SKM-1 treated with dmso at 0.1 percent for 144 hours (cell line): ENCODE measurements at regions not wholly inside any gene's neighbourhood (a gene's known extent, or its start where the extent isn't known, plus 50 kb on each side); places are given as distances from the start of the nearest gene placed in this dataset.

Experiments used
- DNase-seq: peaks from one replicate; lab custom pipeline; 2025; ENCODE audit not compliant: unreplicated experiment; lab: John Stamatoyannopoulos, UW

DNA sequence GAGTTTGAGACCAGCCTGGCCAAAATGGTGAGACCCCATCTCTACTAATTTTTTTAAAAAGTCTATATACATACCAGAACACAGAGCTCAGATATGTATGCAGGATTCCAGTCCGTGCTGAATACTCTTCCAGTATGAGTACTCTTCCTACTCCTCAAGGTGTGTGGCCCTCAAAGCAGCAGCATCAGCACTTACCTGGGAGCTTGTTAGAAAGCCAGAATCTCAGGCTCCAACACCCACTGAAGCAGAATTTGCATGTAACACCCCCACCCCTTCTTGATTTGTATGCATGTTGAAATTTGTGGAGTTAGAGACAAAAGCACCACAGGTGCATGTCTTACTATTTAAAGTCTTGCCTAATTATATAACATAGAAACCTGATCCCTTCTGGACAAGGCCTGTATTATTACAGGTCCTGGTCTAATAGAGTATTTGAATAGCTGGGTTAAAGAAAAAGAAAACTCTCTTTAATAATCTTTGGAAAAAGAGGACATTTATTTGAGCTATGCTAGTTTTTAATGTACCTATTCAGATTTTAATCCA lies 50.3 kb upstream of the NFE2L2 start:
- no peak for DNase-seq

DNA sequence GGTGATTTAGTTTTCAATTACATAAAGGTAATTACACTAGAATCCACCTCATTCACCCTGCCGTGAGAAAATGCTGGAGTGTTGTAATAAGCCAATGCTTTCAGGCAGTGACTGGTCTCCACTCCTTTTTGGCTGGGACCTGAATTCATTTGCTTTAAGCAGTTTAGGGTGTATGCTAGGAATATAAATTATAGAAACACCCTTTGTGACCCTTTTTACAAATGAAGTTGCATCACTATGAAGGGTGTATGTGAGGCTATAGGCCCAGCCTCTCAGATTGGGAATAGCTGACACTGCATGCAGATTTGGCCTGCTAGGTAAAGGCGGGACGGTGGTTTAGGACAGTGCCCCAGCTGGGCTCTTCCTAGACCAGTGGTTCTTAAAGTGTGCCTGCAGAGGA lies 50.8 kb upstream of the NFE2L2 start:
- no peak for DNase-seq

DNA sequence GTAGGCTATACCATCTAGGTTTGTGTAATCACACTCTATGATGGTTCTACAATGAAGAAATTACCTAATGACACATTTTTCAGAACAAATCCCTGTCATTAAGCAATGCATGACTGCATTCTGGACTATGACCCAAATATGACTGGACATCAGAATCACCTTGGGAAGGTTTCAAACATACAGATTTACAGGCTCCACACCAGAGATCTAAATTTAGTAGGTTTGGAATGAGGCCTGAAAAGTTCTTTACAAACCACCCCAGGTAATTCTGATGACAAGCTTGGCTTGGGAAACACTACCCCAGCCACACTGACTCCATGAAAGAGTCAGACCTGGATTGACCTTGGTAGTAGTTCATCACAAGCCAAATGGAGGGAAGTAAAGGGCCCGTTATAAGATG lies 52.2 kb upstream of the NFE2L2 start:
- DNase-seq = no peak

DNA sequence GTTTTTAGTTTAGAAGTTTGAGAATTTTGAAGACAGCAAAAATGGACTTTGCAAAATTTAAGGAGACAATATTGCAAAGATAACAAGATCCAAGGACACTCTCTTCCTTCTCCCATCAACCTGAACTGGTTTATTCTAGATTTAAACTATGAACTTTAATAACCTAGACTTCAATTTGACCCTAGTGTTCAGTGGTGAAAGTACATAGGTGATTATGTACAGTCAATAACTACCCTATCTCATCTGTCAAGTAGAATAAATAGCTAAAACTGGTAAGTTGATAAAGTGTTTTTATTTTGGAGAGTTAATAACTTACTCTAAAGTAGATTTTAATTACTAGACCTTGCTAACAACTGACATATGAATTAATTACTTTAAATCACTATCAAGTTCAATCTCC lies 52.9 kb upstream of the NFE2L2 start:
- no peak for DNase-seq

DNA sequence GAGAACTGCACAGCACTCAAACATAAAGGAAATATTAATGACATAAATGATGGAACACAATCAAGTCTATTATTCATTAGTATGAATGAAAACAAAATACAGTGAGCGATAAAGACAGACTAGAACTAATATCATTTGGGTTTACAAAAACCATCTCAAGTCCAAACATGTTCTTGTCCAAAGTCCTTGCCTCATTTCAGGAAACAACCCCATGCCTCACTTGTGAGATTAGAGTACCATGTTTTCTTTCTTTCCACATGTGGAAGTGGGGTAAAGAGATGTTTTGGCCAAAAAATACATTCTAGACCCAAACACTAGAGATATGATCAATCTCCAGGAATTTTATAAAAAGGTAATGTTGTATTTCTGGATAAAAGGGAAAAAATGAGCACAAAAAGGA lies 53.3 kb upstream of the NFE2L2 start:
- DNase-seq = no peak

DNA sequence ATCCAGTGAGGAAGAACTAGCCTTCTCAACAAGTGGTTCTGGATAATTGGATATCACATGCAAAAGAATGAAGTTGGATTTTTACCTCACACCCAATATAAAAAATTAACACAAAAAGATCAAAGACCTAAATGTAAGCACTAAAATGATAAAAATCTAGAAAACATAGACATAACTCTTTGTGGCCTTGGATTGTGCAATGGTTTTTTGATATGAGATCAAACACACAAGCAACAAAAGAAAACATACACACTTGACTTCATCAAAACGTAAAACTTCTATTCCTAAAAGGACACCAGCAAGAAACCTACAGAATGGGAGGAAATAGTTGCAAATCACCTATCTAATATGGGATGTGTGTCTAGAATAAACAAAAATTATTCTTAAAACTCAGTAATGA lies 54.1 kb upstream of the NFE2L2 start:
- no peak for DNase-seq

DNA sequence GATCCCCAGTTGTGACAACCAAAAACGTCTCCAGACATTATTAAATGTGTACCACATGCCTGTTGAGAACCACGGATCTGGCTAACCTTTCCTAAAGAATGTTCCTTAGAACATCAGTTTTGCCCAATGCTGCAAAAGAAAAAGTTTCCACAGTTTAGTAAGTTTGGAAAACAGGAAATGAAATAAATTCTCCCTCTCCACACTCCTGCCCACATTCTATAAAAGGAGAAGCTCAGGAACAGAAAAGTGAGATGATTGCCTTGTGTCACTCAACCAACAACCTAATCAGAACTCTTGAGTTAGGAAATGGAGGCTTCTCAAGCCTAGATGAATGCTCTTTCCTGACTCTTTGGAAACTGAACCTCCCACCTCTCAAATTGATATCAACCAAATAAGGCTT lies 56.1 kb upstream of the NFE2L2 start:
- DNase-seq = no peak

DNA sequence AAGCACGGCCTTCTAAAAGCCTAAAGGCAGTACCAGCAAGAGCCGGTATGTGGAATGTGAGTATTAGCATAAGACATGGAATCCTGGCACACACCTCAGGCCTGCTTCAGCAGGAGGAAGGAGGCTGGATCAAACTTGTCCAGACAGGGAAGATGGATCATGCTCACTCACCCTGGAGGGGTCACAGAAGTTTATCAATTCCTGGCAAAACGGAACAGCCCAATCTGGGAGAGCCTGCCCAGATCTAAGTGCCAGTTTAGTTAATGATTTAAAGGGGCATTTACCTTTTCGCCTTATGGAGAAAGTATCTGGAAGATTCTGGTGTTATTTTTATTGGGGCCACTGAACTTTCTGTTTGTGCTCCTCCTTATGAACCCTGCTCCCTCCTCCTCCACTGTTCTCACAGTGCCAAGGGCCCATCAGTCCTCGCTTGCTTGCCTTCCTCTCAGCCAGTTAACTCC lies 58.3 kb upstream of the NFE2L2 start:
- no peak for DNase-seq

DNA sequence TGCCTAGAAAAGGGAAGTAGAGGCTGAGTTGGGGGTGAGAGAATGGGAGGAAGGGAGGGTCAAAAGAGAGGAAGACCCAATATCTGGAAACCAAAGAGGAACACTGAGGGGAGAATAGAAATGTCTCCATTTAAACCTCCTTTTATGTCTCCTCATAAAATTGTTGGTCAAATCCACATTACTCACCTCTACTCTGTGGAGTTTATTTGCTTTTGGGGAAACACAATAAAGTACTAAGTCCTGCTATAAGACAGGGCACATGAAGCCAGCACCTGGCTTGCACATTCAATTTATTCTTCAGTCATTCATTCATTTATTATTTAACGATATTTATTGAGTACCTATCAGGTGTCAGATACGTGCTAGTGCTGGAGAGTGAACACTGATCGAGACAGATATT lies 60.3 kb upstream of the NFE2L2 start:
- DNase-seq = peak; percentile 4

DNA sequence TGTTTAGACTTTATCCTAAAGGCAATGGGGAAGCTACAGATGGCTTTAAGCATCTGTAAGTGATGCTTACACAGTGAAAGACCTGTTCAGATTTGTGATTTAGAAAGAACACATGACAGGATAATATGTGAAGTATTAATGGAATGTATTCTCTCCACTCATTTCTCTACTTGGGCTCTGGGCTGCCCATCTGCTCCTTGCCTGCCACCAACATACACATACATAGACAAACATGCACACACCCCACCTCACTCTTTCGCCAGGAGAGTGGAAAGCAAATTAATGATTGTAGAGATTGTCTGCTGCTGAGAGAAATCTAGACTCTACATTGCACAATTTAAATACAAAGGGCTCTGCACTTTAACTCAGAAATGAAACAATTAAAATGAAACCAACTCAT lies 61.0 kb upstream of the NFE2L2 start:
- DNase-seq = no peak

DNA sequence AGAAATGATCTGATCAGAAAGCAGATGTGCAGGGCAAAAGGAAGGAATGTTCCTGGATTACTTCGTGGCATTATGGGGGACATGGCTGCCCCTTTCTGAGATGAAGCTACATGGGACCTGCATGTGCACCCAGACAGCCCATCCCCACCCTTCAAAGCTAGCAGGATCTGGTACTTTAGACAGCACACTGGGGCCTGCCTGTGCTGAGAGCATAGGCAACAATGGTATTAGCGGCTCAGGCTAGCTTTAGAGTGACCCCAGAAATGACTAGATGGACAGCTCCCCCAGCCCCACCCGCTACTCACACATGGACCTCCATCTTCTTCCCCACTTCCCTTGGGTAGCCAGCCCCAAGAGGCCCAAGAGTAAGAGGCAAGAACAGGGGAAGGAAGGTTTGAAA lies 61.5 kb upstream of the NFE2L2 start:
- no peak for DNase-seq

DNA sequence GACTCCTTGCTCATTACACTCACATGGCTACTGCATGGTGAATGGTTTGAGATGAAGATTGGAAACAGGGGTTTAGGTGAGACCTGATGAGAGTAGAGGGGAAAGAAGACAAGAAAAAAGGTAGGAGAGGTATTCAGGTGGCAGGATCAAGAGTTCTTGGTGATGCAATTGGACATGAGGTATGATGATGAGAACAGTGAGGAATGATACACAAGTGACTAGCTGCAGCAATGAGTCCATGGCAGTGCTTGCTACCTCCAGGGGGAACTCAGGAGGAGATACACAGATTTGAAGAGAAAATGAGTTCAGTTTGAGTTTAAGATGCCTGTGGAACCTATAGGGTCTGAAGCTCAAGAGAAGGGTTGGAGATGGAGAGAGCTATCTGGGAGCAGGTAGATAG lies 62.1 kb upstream of the NFE2L2 start:
- no peak for DNase-seq

DNA sequence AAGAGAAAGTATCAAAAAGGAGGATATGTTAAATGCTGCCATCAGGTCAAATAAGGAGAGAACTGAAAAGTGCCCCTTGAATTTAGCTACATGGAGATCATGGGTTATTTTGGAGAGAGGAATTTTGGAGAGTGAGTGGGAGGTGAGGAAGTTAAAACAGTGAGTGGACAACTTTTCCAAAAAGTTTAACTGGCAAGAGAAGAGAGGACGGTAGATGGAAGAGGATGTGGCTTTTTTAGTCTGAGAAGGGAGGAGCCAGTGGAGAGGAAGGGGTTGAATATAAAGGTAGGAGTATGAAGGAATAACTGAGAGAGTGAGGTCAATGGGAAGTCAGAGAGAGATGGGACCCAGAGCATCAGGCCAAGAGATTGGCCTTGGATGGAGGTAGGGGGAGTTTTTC lies 62.5 kb upstream of the NFE2L2 start:
- DNase-seq = no peak

DNA sequence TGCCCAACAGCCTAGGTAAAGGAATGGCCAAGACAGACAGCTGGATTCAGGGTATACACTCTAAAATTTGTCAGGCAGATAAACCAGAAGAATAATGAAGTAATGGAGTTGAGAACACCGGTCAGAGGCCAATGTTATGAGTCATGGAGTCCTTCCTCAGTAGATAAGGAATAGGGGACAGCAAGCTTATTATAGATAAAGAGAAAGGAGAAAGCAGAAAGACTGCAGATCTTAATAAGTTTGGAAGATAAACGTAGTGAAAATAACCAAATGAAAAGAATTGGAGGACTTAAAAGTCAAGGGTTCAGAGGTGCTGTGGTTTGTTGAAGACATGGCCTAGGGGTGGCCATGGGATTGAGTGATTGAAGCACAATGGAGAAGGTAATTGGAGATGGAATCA lies 63.5 kb upstream of the NFE2L2 start:
- no peak for DNase-seq

DNA sequence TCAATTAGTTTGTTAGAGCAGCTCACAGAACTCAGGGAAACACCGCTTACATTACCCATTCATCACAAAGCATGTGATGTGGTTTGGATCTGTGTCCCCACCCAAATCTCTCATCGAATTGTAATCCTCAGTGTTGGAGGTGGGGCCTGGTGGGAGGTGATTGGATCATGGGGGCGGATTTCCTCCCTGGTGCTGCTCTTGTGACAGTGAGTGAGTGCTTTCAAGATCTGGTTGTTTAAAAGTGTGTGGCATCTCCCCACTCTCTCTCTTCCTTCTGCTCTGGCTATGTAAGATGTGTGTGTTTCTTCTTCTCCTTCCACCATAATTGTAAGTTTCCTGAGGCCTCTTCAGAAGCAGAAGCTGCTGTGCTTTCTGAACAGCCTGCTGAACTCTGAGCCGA lies 63.5 kb upstream of the AGPS start:
- peak; percentile 22 for DNase-seq

DNA sequence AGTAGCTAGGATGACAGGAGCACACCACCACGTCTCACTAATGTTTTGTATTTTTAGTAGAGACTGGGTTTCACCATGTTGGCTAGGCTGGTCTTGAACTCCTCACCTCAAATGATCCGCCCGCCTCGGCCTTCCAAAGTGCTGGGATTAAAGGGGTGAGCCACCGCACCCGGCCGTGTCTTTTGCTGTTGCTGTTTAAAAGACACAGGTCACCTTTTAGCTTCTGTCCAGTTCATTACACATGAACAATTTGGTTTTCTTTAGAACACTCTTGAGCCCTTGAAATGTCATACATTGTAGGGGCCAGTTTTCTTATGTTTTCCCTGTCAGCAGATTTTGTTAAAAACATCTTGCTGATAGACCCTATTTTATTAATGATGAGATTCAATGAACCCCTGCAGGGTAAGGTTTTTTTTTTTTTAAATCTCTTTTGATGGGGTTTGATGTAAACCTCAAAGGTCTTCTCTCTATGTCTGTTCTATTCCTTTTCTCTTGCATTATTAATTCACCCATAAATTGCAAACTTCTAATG lies 61.0 kb upstream of the AGPS start:
- DNase-seq = no peak

DNA sequence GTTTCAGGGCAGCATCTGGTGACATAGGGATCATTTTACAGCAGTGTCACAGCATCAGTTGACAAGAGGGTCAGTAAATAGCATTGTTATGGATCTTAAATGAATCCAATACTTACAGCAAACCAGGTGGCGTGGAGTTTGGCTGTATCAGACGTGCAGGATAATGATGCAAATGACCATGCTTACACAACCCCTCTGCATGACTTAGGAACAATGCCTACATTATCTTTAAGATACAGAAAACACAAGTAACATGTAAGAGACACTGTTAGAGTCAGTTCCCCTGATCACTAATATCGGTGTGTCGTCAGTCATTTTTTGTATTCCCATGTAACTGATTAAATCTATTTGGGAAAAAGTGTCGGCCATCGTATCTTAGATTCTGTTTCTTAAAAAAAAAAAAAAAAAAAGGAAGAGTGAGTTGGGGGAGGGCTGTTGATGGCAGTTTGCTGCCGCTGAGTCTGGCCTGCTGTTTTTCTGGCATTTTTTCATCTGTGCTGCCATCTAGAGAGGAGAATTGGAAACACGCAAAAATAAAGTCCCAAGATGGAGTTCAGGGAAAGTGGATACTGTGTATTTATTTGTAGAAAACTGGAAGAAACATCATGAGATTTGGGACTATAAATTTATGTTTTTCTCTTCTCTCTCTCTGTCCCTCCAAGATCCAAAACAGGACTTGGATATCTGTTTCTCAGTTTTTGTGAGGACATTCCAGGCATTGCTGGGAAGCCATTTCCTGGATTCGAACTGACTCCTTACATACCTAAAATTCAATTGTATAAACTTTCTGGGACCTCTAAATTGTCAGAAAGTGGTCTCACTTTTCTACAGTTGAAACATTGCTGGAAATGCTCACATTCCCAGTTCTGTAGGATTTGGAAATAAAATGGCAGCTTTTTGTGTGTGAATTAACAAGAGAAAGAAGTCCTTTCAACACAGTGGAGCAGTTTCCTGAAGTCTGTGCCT lies 60.3 kb upstream of the AGPS start:
- DNase-seq = peak; percentile 77

DNA sequence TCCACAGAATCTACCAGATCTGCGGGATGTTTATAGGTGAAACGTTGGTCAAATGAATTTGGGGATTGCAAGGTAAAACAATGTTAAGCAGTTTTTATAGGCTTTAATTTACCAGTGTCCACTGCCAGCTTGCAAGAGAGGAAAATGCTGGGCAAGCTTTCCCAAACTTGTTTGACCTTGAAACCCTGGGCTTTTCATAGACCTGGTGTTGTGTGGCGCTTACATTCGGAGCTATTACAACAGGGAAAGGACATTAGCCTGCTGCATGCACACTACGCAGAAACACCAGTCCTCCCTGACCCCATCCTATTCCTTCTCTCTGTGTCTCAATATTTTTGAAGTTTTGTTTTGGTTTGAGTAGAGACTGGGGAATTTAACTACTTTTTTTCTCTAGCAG lies 59.6 kb upstream of the AGPS start:
- DNase-seq = no peak

DNA sequence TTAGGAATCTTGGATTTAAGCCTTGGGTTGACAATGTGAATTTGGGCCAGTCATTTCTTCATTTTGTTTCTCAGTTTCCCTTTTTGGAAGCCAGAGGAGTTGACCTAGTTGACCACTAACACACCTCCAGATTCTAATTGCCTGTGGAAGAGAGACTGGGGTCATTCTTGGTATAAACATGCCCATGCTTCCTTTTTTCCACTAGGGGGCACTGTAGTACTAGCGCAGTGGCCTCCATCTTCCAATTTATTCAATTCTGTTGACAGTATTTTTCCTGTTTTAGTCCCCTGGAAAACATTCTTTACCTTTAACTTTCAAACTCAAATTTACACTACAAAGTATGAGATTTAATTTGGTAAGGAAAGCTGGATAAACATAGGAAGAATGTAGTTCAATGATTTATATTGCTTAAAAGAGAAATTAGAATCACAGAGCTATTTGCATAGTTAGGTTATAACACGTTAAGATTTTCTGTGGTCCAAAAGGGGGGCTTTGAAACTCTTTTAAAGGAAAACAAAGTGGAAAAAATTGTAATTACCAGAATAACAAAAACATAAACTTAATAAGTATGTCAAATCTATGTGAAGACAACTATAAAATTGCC lies 57.5 kb upstream of the AGPS start:
- peak; percentile 63 for DNase-seq

DNA sequence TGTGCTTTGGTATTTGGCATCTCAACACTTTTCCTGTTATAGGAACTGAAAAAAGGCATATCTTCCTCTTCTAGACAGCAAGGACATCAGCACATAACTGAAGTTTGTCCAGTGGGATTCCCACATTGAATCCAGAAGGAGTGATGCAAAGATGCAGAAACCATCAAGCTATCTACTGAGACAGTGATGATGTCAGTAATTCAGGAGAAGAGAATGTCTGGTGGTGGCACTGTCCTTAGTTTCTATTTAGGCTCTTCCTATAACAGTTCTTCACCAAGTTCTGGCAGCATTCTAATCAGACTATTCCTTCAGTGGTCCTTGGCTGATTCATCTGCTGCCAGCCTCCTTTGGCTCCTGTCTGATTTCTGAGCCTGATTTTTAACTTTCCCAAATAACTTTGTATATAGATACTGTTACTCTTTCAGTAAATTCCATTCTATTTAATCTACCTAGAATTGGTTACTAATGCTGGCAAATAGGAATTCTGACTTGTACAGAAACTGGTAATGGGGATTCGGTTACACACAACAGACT lies 56.6 kb upstream of the AGPS start:
- DNase-seq = no peak

DNA sequence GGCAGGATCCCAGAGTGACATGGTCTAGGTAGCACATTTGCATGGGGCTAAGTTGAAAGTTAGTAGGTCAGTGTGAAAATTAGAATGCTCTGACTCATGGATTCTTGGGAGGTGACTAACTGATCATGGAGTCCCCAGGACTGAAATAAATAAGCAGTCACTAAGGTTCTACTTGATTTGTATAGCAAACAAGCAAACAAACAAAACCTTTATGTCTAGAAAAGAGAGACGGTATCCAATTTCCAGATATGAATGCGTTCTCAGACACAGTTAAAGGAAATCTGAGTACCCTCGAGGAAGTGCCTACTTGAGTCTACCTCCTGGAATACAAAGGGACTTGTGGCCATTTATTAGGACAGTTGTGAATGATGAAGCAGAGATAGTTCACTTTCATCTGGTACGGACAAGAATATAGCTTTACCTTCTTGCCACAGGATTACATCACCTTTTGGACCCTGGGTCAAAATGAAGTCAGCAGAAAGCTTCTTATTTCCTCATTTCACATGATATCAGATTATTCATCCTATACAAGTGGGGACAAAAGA lies 54.3 kb upstream of the AGPS start:
- no peak for DNase-seq
